K562 (cell line): ENCODE measurements at regions not wholly inside any gene's neighbourhood (a gene's known extent, or its start where the extent isn't known, plus 50 kb on each side); places are given as distances from the start of the nearest gene placed in this dataset.

ENCODE experiments used
- ATAC-seq: fragments of 200-7000 bp; cut with Tn5 transposase; 3 replicates; pipeline ENCODE4 v1.9.1; 2020; ENCODE audit warnings: moderate library complexity
- BruUV-seq: library from RNA; stranded (reverse); fragments of 400-500 nt; replicated peaks from 2 replicates; lab custom pipeline; 2021; lab: Mats Ljungman, UMichigan
- CTCF ChIA-PET: fragments of 300-600 bp; formaldehyde crosslinking; extraction: SDS; loops from one replicate; lab custom pipeline; 2021; ENCODE audit warnings: low intra/inter-chr PET ratio; lab: Yijun Ruan, JAX
- POLR2A ChIA-PET: fragments of 300-600, 350-650 bp; sonication (Branson Sonifier 250); formaldehyde crosslinking; extraction: SDS; loops from one replicate; lab custom pipeline; 2021; ENCODE audit warnings: antibody characterized with exemption, inconsistent platforms; lab: Yijun Ruan, JAX
- DNase-seq, 4 experiments: peaks; one replicate each; pipeline versions ENCODE4 v3.0.0 to v3.0.0-alpha.2; 2011 to 2018; ENCODE audit warnings: low spot score in 3 of 4, mixed read lengths in 3 of 4; ENCODE audit errors: extremely low read depth in 1 of 4
- FAIRE-seq: peaks from 2 replicates; lab custom pipeline; 2011; peaks lifted over from hg19 to GRCh38; lab: Jason Lieb, UNC
- H2AFZ ChIP-seq: 2 replicates; pipeline ENCODE4 v1.6.0; 2011; ENCODE audit warnings: low read depth, low read length, control low read depth, inconsistent platforms
- H3K27ac ChIP-seq: fragments of 200-600 bp; 3 replicates; pipeline ENCODE4 v1.8.0; 2011; ENCODE audit warnings: low read depth, mild to moderate bottlenecking, control low read depth, inconsistent platforms, low read length, moderate library complexity, mixed read lengths; ENCODE audit errors: extremely low read depth
- H3K27me3 ChIP-seq, 2 experiments: fragments of 300-600 bp in 1 of 2; 2 replicates in 1 of 2; 3 replicates in 1 of 2; pipeline versions ENCODE4 v1.6.0 to v1.8.0; 2011; ENCODE audit warnings: inconsistent platforms in 2 of 2, low read length in 2 of 2, mild to moderate bottlenecking in 1 of 2, mixed read lengths in 1 of 2, moderate library complexity in 1 of 2; ENCODE audit not compliant: control insufficient read depth in 2 of 2, insufficient read depth in 2 of 2
- H3K36me3 ChIP-seq: fragments of 300-600 bp; 3 replicates; pipeline ENCODE4 v1.8.0; 2011; ENCODE audit warnings: mild to moderate bottlenecking, low read length, inconsistent platforms; ENCODE audit not compliant: control insufficient read depth, insufficient read depth
- H3K4me1 ChIP-seq, 2 experiments: fragments of 200-600 bp in 1 of 2; replicated peaks in 1 of 2; 2 replicates in 1 of 2; 3 replicates in 1 of 2; pipeline versions ENCODE4 v1.5.1 to v1.8.0; 2011; ENCODE audit warnings: inconsistent platforms in 2 of 2, low read length in 2 of 2, mild to moderate bottlenecking in 1 of 2, mixed read lengths in 1 of 2, moderate library complexity in 1 of 2; ENCODE audit not compliant: control insufficient read depth in 2 of 2, insufficient read depth in 2 of 2
- H3K4me2 ChIP-seq: 2 replicates; pipeline ENCODE4 v1.6.1; 2011; ENCODE audit warnings: low read length, control low read depth, inconsistent platforms, mixed read lengths; ENCODE audit not compliant: insufficient read depth
- H3K4me3 ChIP-seq: fragments of 200-600 bp; sonication (generic), shearing (Covaris generic); 2 replicates; pipeline ENCODE4 v1.5.1; 2016; ENCODE audit warnings: control low read depth, inconsistent platforms
- H3K79me2 ChIP-seq: fragments of 200-600 bp; 3 replicates; pipeline ENCODE4 v1.8.0; 2011; ENCODE audit warnings: low read length, inconsistent platforms; ENCODE audit not compliant: control insufficient read depth, insufficient read depth
- H3K9ac ChIP-seq, 2 experiments: 2 replicates each; pipeline versions ENCODE4 v1.6.0 to v1.6.1; 2011; ENCODE audit warnings: low read depth in 2 of 2, low read length in 2 of 2, control low read depth in 1 of 2, inconsistent platforms in 1 of 2, mild to moderate bottlenecking in 1 of 2, mixed read lengths in 1 of 2; ENCODE audit not compliant: insufficient read depth in 1 of 2
- H3K9me1 ChIP-seq: one replicate; pipeline ENCODE4 v1.6.0; 2011; ENCODE audit warnings: inconsistent platforms, mild to moderate bottlenecking, low read length, moderate library complexity; ENCODE audit not compliant: control insufficient read depth, insufficient read depth
- H3K9me3 ChIP-seq: replicated peaks from 2 replicates; pipeline ENCODE4 v1.5.1; 2011; ENCODE audit warnings: low read depth, low read length, inconsistent platforms; ENCODE audit not compliant: control insufficient read depth, insufficient read depth
- H4K20me1 ChIP-seq: replicated peaks from 2 replicates; pipeline ENCODE4 v1.6.1; 2011; ENCODE audit warnings: low read length, inconsistent platforms, mixed read lengths; ENCODE audit not compliant: control insufficient read depth, insufficient read depth
- C11orf30 ChIP-seq: fragments of 450-650 bp; IDR thresholded peaks from 2 replicates; pipeline ENCODE4 v1.6.1; 2016; ENCODE audit warnings: low read depth, mild to moderate bottlenecking
- CBX1 ChIP-seq: sonication (generic); IDR thresholded peaks from 2 replicates; pipeline ENCODE4 v1.6.1; 2016; ENCODE audit warnings: antibody characterized with exemption, low read depth, mild to moderate bottlenecking
- EHMT2 ChIP-seq: fragments of 450-650 bp; IDR thresholded peaks from 2 replicates; pipeline ENCODE4 v1.6.1; 2018; ENCODE audit warnings: antibody characterized with exemption
- EZH2 ChIP-seq: IDR thresholded peaks from 2 replicates; pipeline ENCODE4 v1.6.1; 2012; ENCODE audit warnings: low read depth, mild to moderate bottlenecking, inconsistent platforms, low read length, borderline replicate concordance
- KLF6 ChIP-seq: fragments of 250-450 bp; sonication (Bioruptor Pico); IDR thresholded peaks from 2 replicates; pipeline ENCODE4 v1.4.0; 2020; ENCODE audit warnings: mild to moderate bottlenecking, moderate library complexity, borderline replicate concordance
- NCOR1 ChIP-seq: fragments of 450-650 bp; IDR thresholded peaks from 2 replicates; pipeline ENCODE4 v1.6.1; 2016; ENCODE audit warnings: mild to moderate bottlenecking, moderate library complexity
- NELFE ChIP-seq: IDR thresholded peaks from 2 replicates; pipeline ENCODE4 v1.6.1; 2011; ENCODE audit warnings: mild to moderate bottlenecking; ENCODE audit not compliant: insufficient read depth, insufficient read length
- PCBP2 ChIP-seq: fragments of 200-400 bp; formaldehyde crosslinking; IDR thresholded peaks from 2 replicates; pipeline ENCODE4 v1.6.1; 2018; ENCODE audit warnings: low read length, low read depth, mild to moderate bottlenecking, moderate library complexity; ENCODE audit not compliant: poor library complexity, severe bottlenecking
- POLR2AphosphoS2 ChIP-seq: IDR thresholded peaks from 2 replicates; pipeline ENCODE4 v1.6.1; 2012; ENCODE audit warnings: low read length, improper control_type of control experiment
- SRSF1 ChIP-seq: fragments of 200-400 bp; formaldehyde crosslinking; IDR thresholded peaks from 2 replicates; pipeline ENCODE4 v1.6.1; 2017; ENCODE audit warnings: mild to moderate bottlenecking, low read depth, low read length, moderate library complexity
- ZNF146 ChIP-seq: IDR thresholded peaks from one replicate; pipeline ENCODE4 v1.6.1; 2018; ENCODE audit warnings: missing compliant biosample characterization; ENCODE audit not compliant: unreplicated experiment
- WGBS: fragments of 100-300 bp; shearing (Covaris generic); methylation state at CpG from one replicate; pipeline ENCODE4 v1.1.6; 2016; ENCODE audit warnings: low coverage, mixed read lengths; ENCODE audit not compliant: insufficient coverage; ENCODE audit errors: missing lambda C conversion rate; 5-methylcytosine and 5-hydroxymethylcytosine counted together
- in situ Hi-C: fragments of 300-500 bp; cut with MboI; formaldehyde crosslinking; loops from 4 replicates; pipeline ENCODE4 v1.15.0; 2018; ENCODE audit warnings: inconsistent platforms, mixed read lengths
- intact Hi-C: fragments of 100-400 bp; cut with micrococcal nuclease; formaldehyde crosslinking; loops from 2 replicates; pipeline ENCODE4 v1.14.2; 2022
- TF ChIP-seq, protein P1 (sequence below): fragments of 450-650 bp; IDR thresholded peaks from 2 replicates; pipeline ENCODE4 v1.6.1; 2016; ENCODE audit warnings: antibody characterized with exemption
- TF ChIP-seq, protein P2 (sequence below): sonication (generic); formaldehyde crosslinking; IDR thresholded peaks from 2 replicates; pipeline ENCODE4 v1.8.1; 2022; ENCODE audit warnings: missing genetic modification reagents
- TF ChIP-seq, protein P3 (sequence below): sonication (generic); formaldehyde crosslinking; IDR thresholded peaks from 2 replicates; pipeline ENCODE4 v1.8.0; 2022; ENCODE audit warnings: mild to moderate bottlenecking, missing genetic modification reagents

DNA sequence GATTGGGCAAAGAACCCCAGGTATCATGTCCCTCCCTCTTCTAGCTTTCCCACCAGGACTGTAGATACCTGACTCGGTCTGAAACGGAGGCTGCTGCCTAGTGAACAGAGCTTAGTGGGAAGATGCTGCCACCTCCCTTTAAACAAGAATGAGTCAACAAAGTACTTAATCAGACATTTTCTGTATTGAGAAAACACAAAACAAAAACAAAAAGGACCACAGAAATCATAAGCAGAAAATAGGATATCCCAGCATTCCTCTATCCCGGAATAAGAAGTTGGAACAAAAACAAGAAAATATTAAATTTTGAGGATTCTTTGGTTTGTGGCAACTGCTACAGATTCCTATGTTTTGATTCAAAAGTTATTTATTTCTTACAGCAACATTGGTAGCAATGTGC is 51.7 kb upstream of the COL8A1 start:
- Histone ChIP-seq H3K36me3 (no peaks in the 10 kb centered on the region), H4K20me1 (no peaks in the 10 kb centered on the region), H3K27ac (no peak overlapping the region), H3K79me2 (no peaks in the 10 kb centered on the region), H3K4me3 (no peak overlapping the region), H3K9me3 (no peaks in the 10 kb centered on the region), H3K27me3 (no peaks in the 10 kb centered on the region), H3K4me2 (no peak overlapping the region), H3K9ac (no peak overlapping the region), H3K4me1 (no peaks in the 10 kb centered on the region), H2AFZ (no peak overlapping the region), H3K9me1 (no peaks in the 10 kb centered on the region)
- no peak for ATAC-seq
- CTCF ChIA-PET, result no interaction called here
- no TSS peak for BruUV-seq
- in situ Hi-C loops, result no loop called here
- POLR2A ChIA-PET, result no interaction called here
- WGBS, result 3% methylated on average over 3 of the region's 3 CpGs
- no peak for FAIRE-seq
- TF ChIP-seq NELFE, result no peak
- TF ChIP-seq, protein P1, sequence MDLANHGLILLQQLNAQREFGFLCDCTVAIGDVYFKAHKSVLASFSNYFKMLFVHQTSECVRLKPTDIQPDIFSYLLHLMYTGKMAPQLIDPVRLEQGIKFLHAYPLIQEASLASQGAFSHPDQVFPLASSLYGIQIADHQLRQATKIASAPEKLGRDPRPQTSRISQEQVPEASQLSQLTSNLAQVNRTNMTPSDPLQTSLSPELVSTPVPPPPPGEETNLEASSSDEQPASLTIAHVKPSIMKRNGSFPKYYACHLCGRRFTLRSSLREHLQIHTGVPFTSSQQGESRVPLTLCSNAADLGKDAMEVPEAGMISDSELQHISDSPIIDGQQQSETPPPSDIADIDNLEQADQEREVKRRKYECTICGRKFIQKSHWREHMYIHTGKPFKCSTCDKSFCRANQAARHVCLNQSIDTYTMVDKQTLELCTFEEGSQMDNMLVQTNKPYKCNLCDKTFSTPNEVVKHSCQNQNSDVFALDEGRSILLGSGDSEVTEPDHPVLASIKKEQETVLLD, result no peak
- TF ChIP-seq PCBP2, result no peak
- TF ChIP-seq SRSF1, result no peak
- TF ChIP-seq NCOR1, result no peak
- no peak for TF ChIP-seq ZNF146 (CRISPR knock-in tag)
- TF ChIP-seq, protein P2, sequence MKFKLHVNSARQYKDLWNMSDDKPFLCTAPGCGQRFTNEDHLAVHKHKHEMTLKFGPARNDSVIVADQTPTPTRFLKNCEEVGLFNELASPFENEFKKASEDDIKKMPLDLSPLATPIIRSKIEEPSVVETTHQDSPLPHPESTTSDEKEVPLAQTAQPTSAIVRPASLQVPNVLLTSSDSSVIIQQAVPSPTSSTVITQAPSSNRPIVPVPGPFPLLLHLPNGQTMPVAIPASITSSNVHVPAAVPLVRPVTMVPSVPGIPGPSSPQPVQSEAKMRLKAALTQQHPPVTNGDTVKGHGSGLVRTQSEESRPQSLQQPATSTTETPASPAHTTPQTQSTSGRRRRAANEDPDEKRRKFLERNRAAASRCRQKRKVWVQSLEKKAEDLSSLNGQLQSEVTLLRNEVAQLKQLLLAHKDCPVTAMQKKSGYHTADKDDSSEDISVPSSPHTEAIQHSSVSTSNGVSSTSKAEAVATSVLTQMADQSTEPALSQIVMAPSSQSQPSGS (CRISPR knock-in tag), result no peak
- TF ChIP-seq, protein P3, sequence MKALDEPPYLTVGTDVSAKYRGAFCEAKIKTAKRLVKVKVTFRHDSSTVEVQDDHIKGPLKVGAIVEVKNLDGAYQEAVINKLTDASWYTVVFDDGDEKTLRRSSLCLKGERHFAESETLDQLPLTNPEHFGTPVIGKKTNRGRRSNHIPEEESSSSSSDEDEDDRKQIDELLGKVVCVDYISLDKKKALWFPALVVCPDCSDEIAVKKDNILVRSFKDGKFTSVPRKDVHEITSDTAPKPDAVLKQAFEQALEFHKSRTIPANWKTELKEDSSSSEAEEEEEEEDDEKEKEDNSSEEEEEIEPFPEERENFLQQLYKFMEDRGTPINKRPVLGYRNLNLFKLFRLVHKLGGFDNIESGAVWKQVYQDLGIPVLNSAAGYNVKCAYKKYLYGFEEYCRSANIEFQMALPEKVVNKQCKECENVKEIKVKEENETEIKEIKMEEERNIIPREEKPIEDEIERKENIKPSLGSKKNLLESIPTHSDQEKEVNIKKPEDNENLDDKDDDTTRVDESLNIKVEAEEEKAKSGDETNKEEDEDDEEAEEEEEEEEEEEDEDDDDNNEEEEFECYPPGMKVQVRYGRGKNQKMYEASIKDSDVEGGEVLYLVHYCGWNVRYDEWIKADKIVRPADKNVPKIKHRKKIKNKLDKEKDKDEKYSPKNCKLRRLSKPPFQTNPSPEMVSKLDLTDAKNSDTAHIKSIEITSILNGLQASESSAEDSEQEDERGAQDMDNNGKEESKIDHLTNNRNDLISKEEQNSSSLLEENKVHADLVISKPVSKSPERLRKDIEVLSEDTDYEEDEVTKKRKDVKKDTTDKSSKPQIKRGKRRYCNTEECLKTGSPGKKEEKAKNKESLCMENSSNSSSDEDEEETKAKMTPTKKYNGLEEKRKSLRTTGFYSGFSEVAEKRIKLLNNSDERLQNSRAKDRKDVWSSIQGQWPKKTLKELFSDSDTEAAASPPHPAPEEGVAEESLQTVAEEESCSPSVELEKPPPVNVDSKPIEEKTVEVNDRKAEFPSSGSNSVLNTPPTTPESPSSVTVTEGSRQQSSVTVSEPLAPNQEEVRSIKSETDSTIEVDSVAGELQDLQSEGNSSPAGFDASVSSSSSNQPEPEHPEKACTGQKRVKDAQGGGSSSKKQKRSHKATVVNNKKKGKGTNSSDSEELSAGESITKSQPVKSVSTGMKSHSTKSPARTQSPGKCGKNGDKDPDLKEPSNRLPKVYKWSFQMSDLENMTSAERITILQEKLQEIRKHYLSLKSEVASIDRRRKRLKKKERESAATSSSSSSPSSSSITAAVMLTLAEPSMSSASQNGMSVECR (CRISPR knock-in tag), result no peak
- no peak for TF ChIP-seq CBX1
- no peak for TF ChIP-seq EHMT2
- TF ChIP-seq EZH2, result no peak
- TF ChIP-seq KLF6 (CRISPR knock-in tag), result no peak
- TF ChIP-seq C11orf30, result no peak
- no peak for TF ChIP-seq POLR2AphosphoS2
- DNase-seq, result no peak
- intact Hi-C loops, result no loop called here
